ENCODE measurements at regions not wholly inside any gene's neighbourhood (a gene's known extent, or its start where the extent isn't known, plus 50 kb on each side); places are given as distances from the start of the nearest gene placed in this dataset.
"Not testable (repeated sequence)": the region's sequence is repeated elsewhere in the genome, so short reads cannot be mapped to it uniquely, and the experiment has no call there.

DNA sequence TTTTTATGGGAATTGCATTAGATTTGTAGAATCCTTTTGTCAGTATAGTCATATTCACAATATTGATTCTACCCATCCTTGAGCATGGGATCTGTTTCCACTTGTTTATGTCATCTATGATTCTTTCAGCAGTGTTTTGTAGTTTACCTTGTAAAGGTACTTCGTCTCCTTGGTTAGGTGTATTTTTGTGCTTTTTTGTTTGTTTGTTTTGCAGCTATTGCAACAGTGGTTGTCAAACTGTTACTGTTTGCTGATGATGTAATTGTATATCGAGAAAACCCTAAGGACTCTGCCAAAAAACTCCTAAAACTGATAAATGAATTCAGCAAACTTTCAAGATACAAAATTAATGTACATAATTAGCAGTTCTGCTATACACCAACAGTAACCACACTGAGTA is 127.9 kb upstream of the AR start:
- Mint-ChIP-seq H3K27ac (no peak overlapping the region), H3K9me3 (peaks cover 29% of the 10 kb centered on the region), H3K4me3 (no peak overlapping the region), H3K4me1 (no peaks in the 10 kb centered on the region), H3K36me3 (ENCODE audit: low read depth) (no peaks in the 10 kb centered on the region), H3K27me3 (ENCODE audit: low read depth) (no peaks in the 10 kb centered on the region)
- no peak for TF ChIP-seq CTCF (IDR thresholded peaks at IDR 0.05; ENCODE audit: unreplicated experiment in 3 of 3)

DNA sequence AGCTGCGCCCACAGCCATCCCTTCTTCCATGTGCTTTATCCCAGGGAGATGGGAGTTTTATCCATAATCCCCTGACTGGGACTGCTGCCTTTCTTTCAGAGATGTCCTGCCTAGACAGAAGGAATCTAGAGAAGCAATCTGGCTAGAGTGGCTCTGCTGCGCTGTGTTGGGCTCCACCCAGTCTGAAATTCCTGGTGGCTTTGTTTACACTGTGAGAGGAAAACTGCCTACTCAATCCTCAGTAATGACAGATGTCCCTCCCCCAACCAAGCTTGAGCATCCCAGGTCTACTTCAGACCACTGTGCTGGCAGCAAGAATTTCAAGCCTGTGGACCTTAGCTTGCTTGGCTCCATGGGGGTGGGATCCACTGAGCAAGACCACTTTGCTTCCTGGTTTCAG is 116.9 kb upstream of the AR start:
- no peak for TF ChIP-seq CTCF (IDR thresholded peaks at IDR 0.05; ENCODE audit: unreplicated experiment in 3 of 3)
- Mint-ChIP-seq H3K9me3 (peaks cover 48% of the 10 kb centered on the region), H3K4me3 (no peak overlapping the region), H3K36me3 (ENCODE audit: low read depth) (peaks cover 3% of the 10 kb centered on the region), H3K4me1 (no peaks in the 10 kb centered on the region), H3K27ac (no peak overlapping the region), H3K27me3 (ENCODE audit: low read depth) (no peaks in the 10 kb centered on the region)

- Mint-ChIP-seq H3K4me1 (no peaks in the 10 kb centered on the region), H3K36me3 (ENCODE audit: low read depth) (no peaks in the 10 kb centered on the region), H3K9me3 (peaks cover 4% of the 10 kb centered on the region), H3K4me3 (no peak overlapping the region), H3K27ac (no peak overlapping the region), H3K27me3 (ENCODE audit: low read depth) (no peaks in the 10 kb centered on the region)
- TF ChIP-seq CTCF (IDR thresholded peaks at IDR 0.05; ENCODE audit: unreplicated experiment in 3 of 3) = no peak
These were observed 108.3 kb upstream of the AR start for GRCh38 chrX:67435536-67435935.

GRCh38 chrX:67436867-67437266 is 107.0 kb upstream of the AR start:
- Mint-ChIP-seq H3K4me3 (no peak overlapping the region), H3K9me3 (peaks cover 4% of the 10 kb centered on the region), H3K27me3 (ENCODE audit: low read depth) (no peaks in the 10 kb centered on the region), H3K27ac (no peak overlapping the region), H3K4me1 (no peaks in the 10 kb centered on the region), H3K36me3 (ENCODE audit: low read depth) (no peaks in the 10 kb centered on the region)
- TF ChIP-seq CTCF (IDR thresholded peaks at IDR 0.05; ENCODE audit: unreplicated experiment in 3 of 3) = no peak

- H3K4me1 Mint-ChIP-seq = no peaks in the 10 kb centered on the region
- no peak for TF ChIP-seq CTCF (IDR thresholded peaks at IDR 0.05; ENCODE audit: unreplicated experiment in 3 of 3)
- peaks cover 5% of the 10 kb centered on the region for H3K9me3 Mint-ChIP-seq
- no peak overlapping the region for H3K27ac Mint-ChIP-seq
- H3K4me3 Mint-ChIP-seq = no peak overlapping the region
- H3K36me3 Mint-ChIP-seq (ENCODE audit: low read depth) = no peaks in the 10 kb centered on the region
- H3K27me3 Mint-ChIP-seq (ENCODE audit: low read depth) = no peaks in the 10 kb centered on the region
These were observed 106.0 kb upstream of the AR start for GRCh38 chrX:67437821-67438220.

GRCh38 chrX:67475259-67475658 is 68.6 kb upstream of the AR start:
- not testable (repeated sequence) for H3K36me3 Mint-ChIP-seq (ENCODE audit: low read depth); H3K27me3 Mint-ChIP-seq (ENCODE audit: low read depth); H3K4me1 Mint-ChIP-seq; H3K27ac Mint-ChIP-seq; H3K4me3 Mint-ChIP-seq
- peaks cover 24% of the 10 kb centered on the region for H3K9me3 Mint-ChIP-seq

- Mint-ChIP-seq H3K27ac (no peak overlapping the region), H3K4me3 (no peak overlapping the region), H3K4me1 (no peaks in the 10 kb centered on the region), H3K36me3 (ENCODE audit: low read depth) (no peaks in the 10 kb centered on the region), H3K27me3 (ENCODE audit: low read depth) (no peaks in the 10 kb centered on the region), H3K9me3 (peaks cover 34% of the 10 kb centered on the region)
- no peak for TF ChIP-seq CTCF (IDR thresholded peaks at IDR 0.05; ENCODE audit: unreplicated experiment in 3 of 3)
These were observed 63.0 kb upstream of the AR start for GRCh38 chrX:67480789-67481188.

Measured in nephron (organoid).